GM12878 (cell line): ENCODE measurements at regions not wholly inside any gene's neighbourhood (a gene's known extent, or its start where the extent isn't known, plus 50 kb on each side); places are given as distances from the start of the nearest gene placed in this dataset.

ENCODE experiments used
- ATAC-seq: fragments of 200-7000 bp; cut with Tn5 transposase; 3 replicates; pipeline ENCODE4 v1.9.1; 2020; ENCODE audit warnings: mild to moderate bottlenecking, moderate library complexity
- BruUV-seq: library from RNA; stranded (reverse); fragments of 400-500 nt; replicated peaks from 2 replicates; lab custom pipeline; 2021; lab: Mats Ljungman, UMichigan
- CTCF ChIA-PET: fragments of 300-600 bp; sonication (Branson Sonifier 250); formaldehyde crosslinking; extraction: SDS; loops from one replicate; lab custom pipeline; 2021; ENCODE audit warnings: inconsistent platforms; lab: Yijun Ruan, JAX
- POLR2A ChIA-PET: fragments of 350-600 bp; formaldehyde crosslinking; extraction: SDS; loops from one replicate; lab custom pipeline; 2021; ENCODE audit warnings: inconsistent platforms; lab: Charles Lee
- RAD21 ChIA-PET: fragments of 300-600 bp; sonication (Branson Sonifier 250); formaldehyde crosslinking; loops from one replicate; lab custom pipeline; 2023; ENCODE audit warnings: antibody characterized with exemption; ENCODE audit not compliant: unreplicated experiment; lab: Charles Lee
- SMC1A ChIA-PET: fragments of 300-600 bp; sonication (Branson Sonifier 250); formaldehyde crosslinking; loops from one replicate; lab custom pipeline; 2023; ENCODE audit not compliant: unreplicated experiment, uncharacterized antibody; lab: Charles Lee
- DNase-seq: peaks from one replicate; pipeline ENCODE4 v3.0.0-alpha.2; 2011; ENCODE audit warnings: low read depth, low spot score
- FAIRE-seq: peaks from 3 replicates; lab custom pipeline; 2011; peaks lifted over from hg19 to GRCh38; lab: Jason Lieb, UNC
- H2AFZ ChIP-seq: 2 replicates; pipeline ENCODE4 v1.6.0; 2011; ENCODE audit warnings: low read depth, low read length, control low read depth; ENCODE audit not compliant: control insufficient read depth
- H3K27ac ChIP-seq: 2 replicates; pipeline ENCODE4 v1.5.1; 2011; ENCODE audit warnings: control low read depth; ENCODE audit not compliant: control insufficient read depth, insufficient read depth
- H3K27me3 ChIP-seq, 2 experiments: replicated peaks in 1 of 2; 2 replicates each; pipeline versions ENCODE4 v1.6.0 to v1.6.1; 2011; ENCODE audit warnings: low read length in 1 of 2; ENCODE audit not compliant: control insufficient read depth in 2 of 2, insufficient read depth in 2 of 2
- H3K36me3 ChIP-seq, 2 experiments: 2 replicates each; pipeline ENCODE4 v1.5.1; 2011; ENCODE audit warnings: low read length in 1 of 2; ENCODE audit not compliant: control insufficient read depth in 2 of 2, insufficient read depth in 2 of 2
- H3K4me1 ChIP-seq: 2 replicates; pipeline ENCODE4 v1.6.1; 2011; ENCODE audit warnings: mild to moderate bottlenecking, low read length, moderate library complexity, mixed read lengths; ENCODE audit not compliant: control insufficient read depth, insufficient read depth
- H3K4me2 ChIP-seq: 2 replicates; pipeline ENCODE4 v1.6.0; 2011; ENCODE audit warnings: control low read depth; ENCODE audit not compliant: control insufficient read depth, insufficient read depth
- H3K4me3 ChIP-seq: fragments of 200-600 bp; sonication (generic); 2 replicates; pipeline ENCODE4 v1.5.1; 2016
- H3K79me2 ChIP-seq: 2 replicates; pipeline ENCODE4 v1.6.0; 2011; ENCODE audit warnings: low read length; ENCODE audit not compliant: control insufficient read depth, insufficient read depth
- H3K9ac ChIP-seq: 2 replicates; pipeline ENCODE4 v1.8.0; 2011; ENCODE audit warnings: low read length, control low read depth, mixed read lengths; ENCODE audit not compliant: control insufficient read depth, insufficient read depth
- H3K9me3 ChIP-seq: replicated peaks from 3 replicates; pipeline ENCODE4 v1.5.1; 2011; ENCODE audit warnings: mild to moderate bottlenecking, low read length; ENCODE audit not compliant: control insufficient read depth, insufficient read depth
- H4K20me1 ChIP-seq: 2 replicates; pipeline ENCODE4 v1.6.0; 2011; ENCODE audit not compliant: control insufficient read depth, insufficient read depth
- ASH2L ChIP-seq: fragments of 300-600, 200-600 bp; sonication (generic); IDR thresholded peaks from 2 replicates; pipeline ENCODE4 v1.6.1; 2017; ENCODE audit warnings: low read depth, mild to moderate bottlenecking, borderline replicate concordance
- ATF7 ChIP-seq: fragments of 450-650 bp; IDR thresholded peaks from 2 replicates; pipeline ENCODE4 v1.6.1; 2016; ENCODE audit warnings: low read depth, mild to moderate bottlenecking
- BRCA1 ChIP-seq: IDR thresholded peaks from 2 replicates; pipeline ENCODE4 v1.6.1; 2011; ENCODE audit warnings: low read depth, low read length, improper control_type of control experiment
- EZH2 ChIP-seq: IDR thresholded peaks from 2 replicates; pipeline ENCODE4 v1.6.1; 2012; ENCODE audit warnings: low read depth, mild to moderate bottlenecking, control low read depth, inconsistent platforms, low read length, borderline replicate concordance; ENCODE audit not compliant: control insufficient read depth
- HDGF ChIP-seq: fragments of 450-650 bp; IDR thresholded peaks from 2 replicates; pipeline ENCODE4 v1.6.1; 2016; ENCODE audit warnings: antibody characterized with exemption
- IKZF1 ChIP-seq: fragments of 450-650 bp; conservative IDR thresholded peaks from 2 replicates; pipeline ENCODE4 v1.6.1; 2017; ENCODE audit warnings: antibody characterized with exemption, mild to moderate bottlenecking
- MAX ChIP-seq: IDR thresholded peaks from 2 replicates; pipeline ENCODE4 v1.6.1; 2012; ENCODE audit warnings: low read depth, low read length, improper control_type of control experiment
- MEF2B ChIP-seq: fragments of 450-650 bp; IDR thresholded peaks from 2 replicates; pipeline ENCODE4 v1.6.1; 2018; ENCODE audit warnings: mild to moderate bottlenecking, moderate library complexity; ENCODE audit not compliant: partially characterized antibody, poor library complexity, severe bottlenecking
- NFIC ChIP-seq: IDR thresholded peaks from 2 replicates; pipeline ENCODE4 v1.6.1; 2012; ENCODE audit warnings: low read depth, mild to moderate bottlenecking, inconsistent platforms, low read length, moderate library complexity
- NFXL1 ChIP-seq: fragments of 450-650 bp; IDR thresholded peaks from 2 replicates; pipeline ENCODE4 v1.6.1; 2017; ENCODE audit warnings: antibody characterized with exemption, mild to moderate bottlenecking, borderline replicate concordance
- NR2F1 ChIP-seq: fragments of 450-650 bp; conservative IDR thresholded peaks from 2 replicates; pipeline ENCODE4 v1.6.1; 2017; ENCODE audit warnings: mild to moderate bottlenecking
- NRF1 ChIP-seq: conservative IDR thresholded peaks from 2 replicates; pipeline ENCODE4 v1.6.1; 2011; ENCODE audit warnings: mild to moderate bottlenecking, low read depth, low read length, improper control_type of control experiment
- SRF ChIP-seq, 2 experiments: IDR thresholded peaks; 2 replicates each; pipeline ENCODE4 v1.6.1; 2011; ENCODE audit warnings: low read depth in 2 of 2, low read length in 2 of 2, mild to moderate bottlenecking in 1 of 2, moderate library complexity in 1 of 2
- TAF1 ChIP-seq: IDR thresholded peaks from 2 replicates; pipeline ENCODE4 v1.6.1; 2011; ENCODE audit warnings: mild to moderate bottlenecking, low read depth, low read length, borderline replicate concordance
- TBL1XR1 ChIP-seq: IDR thresholded peaks from 2 replicates; pipeline ENCODE4 v1.6.1; 2012; ENCODE audit warnings: low read depth, low read length, improper control_type of control experiment
- YBX1 ChIP-seq: fragments of 450-650 bp; IDR thresholded peaks from 2 replicates; pipeline ENCODE4 v1.6.1; 2016; ENCODE audit warnings: antibody characterized with exemption
- YY1 ChIP-seq: IDR thresholded peaks from 2 replicates; pipeline ENCODE4 v1.6.1; 2011; ENCODE audit warnings: low read depth, mild to moderate bottlenecking, low read length
- ZBTB40 ChIP-seq: fragments of 450-650 bp; IDR thresholded peaks from 2 replicates; pipeline ENCODE4 v1.6.1; 2016; ENCODE audit warnings: mild to moderate bottlenecking, moderate library complexity, borderline replicate concordance
- WGBS: methylation state at CpG from one replicate; pipeline ENCODE4 v1.1.6; 2016; ENCODE audit warnings: low lambda C conversion rate; ENCODE audit not compliant: insufficient replicate concordance, insufficient coverage; ENCODE audit errors: missing lambda C conversion rate; 5-methylcytosine and 5-hydroxymethylcytosine counted together
- in situ Hi-C: fragments of 300-500 bp; cut with MboI; formaldehyde crosslinking; loops from 9 replicates; pipeline ENCODE4 v1.14.3; 2018; ENCODE audit warnings: mixed read lengths
- intact Hi-C: fragments of 100-400 bp; cut with micrococcal nuclease; formaldehyde crosslinking; loops from one replicate; pipeline ENCODE4 v1.14.2; 2022; ENCODE audit not compliant: unreplicated experiment

- TF ChIP-seq EZH2: no peak
- no peak for TF ChIP-seq NRF1
- TF ChIP-seq ATF7: no peak
- TF ChIP-seq YBX1: no peak
Measured at GRCh38 chr6:120588424-120588823, 745.9 kb downstream of the TBC1D32 start (continued).

GRCh38 chr6:120587381-120587780 lies 746.9 kb downstream of the TBC1D32 start:
- H3K9ac ChIP-seq: no peak overlapping the region
- SMC1A ChIA-PET: interaction anchor here (1.0 kb wide), 1 partner anchor 14 kb away, joined by 3 read pairs; no protein-coding TSS in a partner anchor
- H2AFZ ChIP-seq: no peak overlapping the region

More at GRCh38 chr6:120587381-120587780, 746.9 kb downstream of the TBC1D32 start:
- no peak for ATAC-seq
- ChIA-PET CTCF (interaction anchor here (0.7 to 1.1 kb wide), 4 partner anchors 13 to 717 kb away, joined by 3 read pairs; no protein-coding TSS in a partner anchor), POLR2A (no interaction called here), RAD21 (no interaction called here)
- no peak for DNase-seq
- in situ Hi-C loops: no loop called here
- FAIRE-seq: no peak
- H3K4me1 ChIP-seq: no peaks in the 10 kb centered on the region
- H3K36me3 ChIP-seq: no peaks in the 10 kb centered on the region
- TF ChIP-seq MEF2B: no peak
- no peak for TF ChIP-seq NR2F1
- TF ChIP-seq NFXL1: no peak
- TF ChIP-seq ASH2L: no peak
- TF ChIP-seq TAF1: no peak
- TF ChIP-seq IKZF1: no peak
- TF ChIP-seq TBL1XR1: no peak
- no peak for TF ChIP-seq EZH2
- no peak for TF ChIP-seq YY1
- TF ChIP-seq MAX: no peak
- no peak for TF ChIP-seq ZBTB40
- TF ChIP-seq HDGF: no peak
- TF ChIP-seq BRCA1: no peak
- no peak for TF ChIP-seq NFIC
- no peak for TF ChIP-seq SRF (IDR thresholded peaks at IDR 0.05; ENCODE audit: low read depth in 2 of 2, low read length in 2 of 2)
- H3K9me3 ChIP-seq: no peaks in the 10 kb centered on the region
- WGBS: 0% methylated on average over 1 of the region's 1 CpG
- no peak overlapping the region for H3K4me3 ChIP-seq
- no peaks in the 10 kb centered on the region for H3K79me2 ChIP-seq
- no peaks in the 10 kb centered on the region for H4K20me1 ChIP-seq
- no peak overlapping the region for H3K4me2 ChIP-seq
- intact Hi-C loops: loop anchor here (5.0 kb wide), 1 partner anchor 720 kb away; no protein-coding TSS in a partner anchor
- H3K27me3 ChIP-seq: no peaks in the 10 kb centered on the region
- H3K27ac ChIP-seq: no peak overlapping the region
- BruUV-seq: no TSS peak
